Activated naive CD4-positive, alpha-beta T cell treated with anti-CD3 and anti-CD28 coated beads, Interleukin-2, amount 10 ng/mL, durations not matched to agents 7 days and 5 days (primary cell): ENCODE measurements at regions not wholly inside any gene's neighbourhood (a gene's known extent, or its start where the extent isn't known, plus 50 kb on each side); places are given as distances from the start of the nearest gene placed in this dataset.

Experiments used
- CTCF ChIA-PET: fragments of 350-600 bp; sonication (Branson Sonifier 250); formaldehyde crosslinking; loops from one replicate; lab custom pipeline; 2021; ENCODE audit warnings: antibody characterized with exemption; lab: Charles Lee
- DNase-seq: peaks from one replicate; pipeline ENCODE4 v3.0.0-alpha.2; 2020
- H3K27ac Mint-ChIP-seq: one replicate; pipeline ENCODE4 v1.8.0; 2021; ENCODE audit warnings: mild to moderate bottlenecking, moderate library complexity, mixed read lengths
- H3K27me3 Mint-ChIP-seq: one replicate; pipeline ENCODE4 v1.8.0; 2021; ENCODE audit warnings: mild to moderate bottlenecking, mixed read lengths
- H3K36me3 Mint-ChIP-seq: one replicate; pipeline ENCODE4 v1.8.0; 2021; ENCODE audit warnings: mixed read lengths
- H3K4me1 Mint-ChIP-seq: one replicate; pipeline ENCODE4 v1.8.0; 2021; ENCODE audit warnings: mixed read lengths
- H3K4me3 Mint-ChIP-seq: one replicate; pipeline ENCODE4 v1.8.0; 2021; ENCODE audit warnings: mild to moderate bottlenecking, moderate library complexity, mixed read lengths
- H3K9me3 Mint-ChIP-seq: one replicate; pipeline ENCODE4 v1.8.0; 2021; ENCODE audit warnings: mixed read lengths

- no peak overlapping the region for H3K4me3 Mint-ChIP-seq
- H3K27ac Mint-ChIP-seq = no peak overlapping the region
- H3K4me1 Mint-ChIP-seq = no peaks in the 10 kb centered on the region
- no peaks in the 10 kb centered on the region for H3K27me3 Mint-ChIP-seq
- no peaks in the 10 kb centered on the region for H3K36me3 Mint-ChIP-seq
- no peaks in the 10 kb centered on the region for H3K9me3 Mint-ChIP-seq
- CTCF ChIA-PET = interaction anchor here (1.0 kb wide), 1 partner anchor 16 kb away, joined by 3 read pairs; no protein-coding TSS in a partner anchor
- no peak for DNase-seq
Observed at GRCh38 chr4:111838406-111838930, 306.8 kb upstream of the FAM241A start.

GRCh38 chr4:111839141-111839540 is 306.1 kb upstream of the FAM241A start:
- H3K4me3 Mint-ChIP-seq = no peak overlapping the region
- H3K27ac Mint-ChIP-seq = no peak overlapping the region
- DNase-seq = no peak
- H3K9me3 Mint-ChIP-seq = no peaks in the 10 kb centered on the region
- H3K27me3 Mint-ChIP-seq = no peaks in the 10 kb centered on the region
- CTCF ChIA-PET = no interaction called here
- no peaks in the 10 kb centered on the region for H3K4me1 Mint-ChIP-seq
- H3K36me3 Mint-ChIP-seq = no peaks in the 10 kb centered on the region

- DNase-seq = no peak
- CTCF ChIA-PET = no interaction called here
- H3K27me3 Mint-ChIP-seq = no peaks in the 10 kb centered on the region
- no peak overlapping the region for H3K27ac Mint-ChIP-seq
- no peaks in the 10 kb centered on the region for H3K4me1 Mint-ChIP-seq
- no peaks in the 10 kb centered on the region for H3K36me3 Mint-ChIP-seq
- no peaks in the 10 kb centered on the region for H3K9me3 Mint-ChIP-seq
- H3K4me3 Mint-ChIP-seq = no peak overlapping the region
Observed at GRCh38 chr4:111842336-111842735, 302.9 kb upstream of the FAM241A start.

- H3K4me3 Mint-ChIP-seq = no peak overlapping the region
- no peaks in the 10 kb centered on the region for H3K4me1 Mint-ChIP-seq
- H3K9me3 Mint-ChIP-seq = no peaks in the 10 kb centered on the region
- H3K36me3 Mint-ChIP-seq = no peaks in the 10 kb centered on the region
- H3K27me3 Mint-ChIP-seq = no peaks in the 10 kb centered on the region
- DNase-seq = no peak
- no peak overlapping the region for H3K27ac Mint-ChIP-seq
- CTCF ChIA-PET = no interaction called here
Observed at GRCh38 chr4:111847296-111848008, 297.8 kb upstream of the FAM241A start.

- no peak for DNase-seq
- H3K36me3 Mint-ChIP-seq = no peaks in the 10 kb centered on the region
- no peaks in the 10 kb centered on the region for H3K4me1 Mint-ChIP-seq
- H3K4me3 Mint-ChIP-seq = no peak overlapping the region
- CTCF ChIA-PET = interaction anchor here (0.6 kb wide), 1 partner anchor 24 kb away, joined by 4 read pairs; no protein-coding TSS in a partner anchor
- no peaks in the 10 kb centered on the region for H3K27me3 Mint-ChIP-seq
- H3K9me3 Mint-ChIP-seq = no peaks in the 10 kb centered on the region
- H3K27ac Mint-ChIP-seq = no peak overlapping the region
Observed at GRCh38 chr4:111849746-111850284, 295.4 kb upstream of the FAM241A start.

- no peaks in the 10 kb centered on the region for H3K36me3 Mint-ChIP-seq
- CTCF ChIA-PET = interaction anchor here (0.7 to 1.4 kb wide), 8 partner anchors 17 to 521 kb away, joined by 3 to 5 read pairs (median 3); no protein-coding TSS in a partner anchor
- no peaks in the 10 kb centered on the region for H3K4me1 Mint-ChIP-seq
- H3K4me3 Mint-ChIP-seq = no peak overlapping the region
- peak; percentile 20 for DNase-seq
- H3K27me3 Mint-ChIP-seq = no peaks in the 10 kb centered on the region
- H3K27ac Mint-ChIP-seq = no peak overlapping the region
- H3K9me3 Mint-ChIP-seq = no peaks in the 10 kb centered on the region
Observed at GRCh38 chr4:111854494-111855087, 290.7 kb upstream of the FAM241A start.

GRCh38 chr4:111855308-111855707 is 289.9 kb upstream of the FAM241A start:
- H3K4me3 Mint-ChIP-seq = no peak overlapping the region
- no peaks in the 10 kb centered on the region for H3K36me3 Mint-ChIP-seq
- no peaks in the 10 kb centered on the region for H3K27me3 Mint-ChIP-seq
- DNase-seq = no peak
- H3K4me1 Mint-ChIP-seq = no peaks in the 10 kb centered on the region
- no peak overlapping the region for H3K27ac Mint-ChIP-seq
- no peaks in the 10 kb centered on the region for H3K9me3 Mint-ChIP-seq
- CTCF ChIA-PET = interaction anchor here (0.7 to 1.4 kb wide), 4 partner anchors 12 to 520 kb away, joined by 3 to 4 read pairs (median 3); no protein-coding TSS in a partner anchor

- DNase-seq = no peak
- Mint-ChIP-seq H3K27me3 (no peaks in the 10 kb centered on the region), H3K27ac (no peak overlapping the region), H3K4me3 (no peak overlapping the region), H3K36me3 (no peaks in the 10 kb centered on the region), H3K9me3 (no peaks in the 10 kb centered on the region), H3K4me1 (no peaks in the 10 kb centered on the region)
- CTCF ChIA-PET = no interaction called here
Observed at GRCh38 chr4:111864066-111864465, 281.2 kb upstream of the FAM241A start.

GRCh38 chr4:111869339-111869738 is 275.9 kb upstream of the FAM241A start:
- H3K4me3 Mint-ChIP-seq = no peak overlapping the region
- CTCF ChIA-PET = interaction anchor here (0.6 kb wide), 1 partner anchor 102 kb away, joined by 3 read pairs; no protein-coding TSS in a partner anchor
- H3K27me3 Mint-ChIP-seq = no peaks in the 10 kb centered on the region
- H3K27ac Mint-ChIP-seq = no peak overlapping the region
- no peaks in the 10 kb centered on the region for H3K9me3 Mint-ChIP-seq
- H3K36me3 Mint-ChIP-seq = no peaks in the 10 kb centered on the region
- no peaks in the 10 kb centered on the region for H3K4me1 Mint-ChIP-seq
- no peak for DNase-seq

GRCh38 chr4:111871802-111872201 is 273.5 kb upstream of the FAM241A start:
- Mint-ChIP-seq H3K4me1 (no peaks in the 10 kb centered on the region), H3K4me3 (no peak overlapping the region), H3K36me3 (no peaks in the 10 kb centered on the region), H3K9me3 (no peaks in the 10 kb centered on the region), H3K27me3 (no peaks in the 10 kb centered on the region), H3K27ac (no peak overlapping the region)
- CTCF ChIA-PET = interaction anchor here (0.5 kb wide), 1 partner anchor 235 kb away, joined by 3 read pairs; no protein-coding TSS in a partner anchor
- no peak for DNase-seq

- CTCF ChIA-PET = interaction anchor here (0.7 kb wide), 1 partner anchor 25 kb away, joined by 4 read pairs; no protein-coding TSS in a partner anchor
- no peaks in the 10 kb centered on the region for H3K4me1 Mint-ChIP-seq
- no peaks in the 10 kb centered on the region for H3K36me3 Mint-ChIP-seq
- no peak overlapping the region for H3K4me3 Mint-ChIP-seq
- no peak for DNase-seq
- H3K27ac Mint-ChIP-seq = no peak overlapping the region
- no peaks in the 10 kb centered on the region for H3K27me3 Mint-ChIP-seq
- H3K9me3 Mint-ChIP-seq = no peaks in the 10 kb centered on the region
Observed at GRCh38 chr4:111873801-111874200, 271.5 kb upstream of the FAM241A start.

GRCh38 chr4:111879539-111879938 is 265.7 kb upstream of the FAM241A start:
- Mint-ChIP-seq H3K4me3 (no peak overlapping the region), H3K27me3 (no peaks in the 10 kb centered on the region), H3K36me3 (no peaks in the 10 kb centered on the region), H3K4me1 (no peaks in the 10 kb centered on the region), H3K9me3 (no peaks in the 10 kb centered on the region), H3K27ac (no peak overlapping the region)
- CTCF ChIA-PET = no interaction called here
- DNase-seq = no peak

- H3K4me3 Mint-ChIP-seq = no peak overlapping the region
- H3K27ac Mint-ChIP-seq = no peak overlapping the region
- H3K36me3 Mint-ChIP-seq = no peaks in the 10 kb centered on the region
- DNase-seq = no peak
- H3K9me3 Mint-ChIP-seq = no peaks in the 10 kb centered on the region
- CTCF ChIA-PET = no interaction called here
- no peaks in the 10 kb centered on the region for H3K27me3 Mint-ChIP-seq
- no peaks in the 10 kb centered on the region for H3K4me1 Mint-ChIP-seq
Observed at GRCh38 chr4:111880116-111880515, 265.1 kb upstream of the FAM241A start.

GRCh38 chr4:111883557-111883999 is 261.7 kb upstream of the FAM241A start:
- Mint-ChIP-seq H3K27me3 (no peaks in the 10 kb centered on the region), H3K36me3 (no peaks in the 10 kb centered on the region), H3K27ac (no peak overlapping the region), H3K4me3 (no peak overlapping the region), H3K9me3 (no peaks in the 10 kb centered on the region), H3K4me1 (no peaks in the 10 kb centered on the region)
- no peak for DNase-seq
- CTCF ChIA-PET = no interaction called here
